GM21528 (cell line): ENCODE measurements at regions not wholly inside any gene's neighbourhood (a gene's known extent, or its start where the extent isn't known, plus 50 kb on each side); places are given as distances from the start of the nearest gene placed in this dataset.
"Not testable (repeated sequence)": the region's sequence is repeated elsewhere in the genome, so short reads cannot be mapped to it uniquely, and the experiment has no call there.

Experiments
- ATAC-seq: cut with Tn5 transposase; IDR thresholded peaks from one replicate; pipeline ENCODE4 v1.9.1; 2021; ENCODE audit warnings: mild to moderate bottlenecking, moderate library complexity; ENCODE audit not compliant: unreplicated experiment, low FRiP score

GRCh38 chr6:148005806-148006205, 336.8 kb upstream of the SASH1 start:
- no peak for ATAC-seq

- not testable (repeated sequence) for ATAC-seq
These were observed 332.1 kb upstream of the SASH1 start for GRCh38 chr6:148010516-148010915.

GRCh38 chr6:148016013-148016412, 326.6 kb upstream of the SASH1 start:
- no peak for ATAC-seq

GRCh38 chr6:148021165-148021564, 321.5 kb upstream of the SASH1 start:
- no peak for ATAC-seq

GRCh38 chr6:148021699-148022098, 320.9 kb upstream of the SASH1 start:
- ATAC-seq = no peak

- ATAC-seq = not testable (repeated sequence)
These were observed 320.4 kb upstream of the SASH1 start for GRCh38 chr6:148022279-148022678.

- ATAC-seq = no peak
These were observed 315.4 kb upstream of the SASH1 start for GRCh38 chr6:148027201-148027600.

GRCh38 chr6:148035806-148036390, 306.7 kb upstream of the SASH1 start:
- ATAC-seq = no peak

- no peak for ATAC-seq
These were observed 305.1 kb upstream of the SASH1 start for GRCh38 chr6:148037496-148037895.

GRCh38 chr6:148041546-148041945, 301.1 kb upstream of the SASH1 start:
- no peak for ATAC-seq

- ATAC-seq = no peak
These were observed 300.1 kb upstream of the SASH1 start for GRCh38 chr6:148042536-148042935.

GRCh38 chr6:148044261-148044751, 298.3 kb upstream of the SASH1 start:
- no peak for ATAC-seq

- ATAC-seq = no peak
These were observed 297.7 kb upstream of the SASH1 start for GRCh38 chr6:148044921-148045320.

GRCh38 chr6:148053209-148053608, 289.4 kb upstream of the SASH1 start:
- no peak for ATAC-seq

GRCh38 chr6:148053796-148054195, 288.8 kb upstream of the SASH1 start:
- ATAC-seq = no peak

GRCh38 chr6:148054219-148054618, 288.4 kb upstream of the SASH1 start:
- ATAC-seq = no peak

- ATAC-seq = no peak
These were observed 287.2 kb upstream of the SASH1 start for GRCh38 chr6:148055419-148055818.

GRCh38 chr6:148059869-148060268, 282.8 kb upstream of the SASH1 start:
- ATAC-seq = no peak

- no peak for ATAC-seq
These were observed 278.1 kb upstream of the SASH1 start for GRCh38 chr6:148064406-148065134.

GRCh38 chr6:148068437-148069061, 274.1 kb upstream of the SASH1 start:
- no peak for ATAC-seq

- ATAC-seq = no peak
These were observed 273.4 kb upstream of the SASH1 start for GRCh38 chr6:148069256-148069655.

- ATAC-seq = no peak
These were observed 268.3 kb upstream of the SASH1 start for GRCh38 chr6:148074291-148074690.
